CD4-positive, alpha-beta T cell treated with Interleukin-4 for 1 hour (primary cell): ENCODE measurements at regions not wholly inside any gene's neighbourhood (a gene's known extent, or its start where the extent isn't known, plus 50 kb on each side); places are given as distances from the start of the nearest gene placed in this dataset.

ENCODE experiments used
- DNase-seq, 2 donors: peaks; one replicate each; pipeline ENCODE4 v3.0.0-alpha.2; 2020 to 2022

DNA sequence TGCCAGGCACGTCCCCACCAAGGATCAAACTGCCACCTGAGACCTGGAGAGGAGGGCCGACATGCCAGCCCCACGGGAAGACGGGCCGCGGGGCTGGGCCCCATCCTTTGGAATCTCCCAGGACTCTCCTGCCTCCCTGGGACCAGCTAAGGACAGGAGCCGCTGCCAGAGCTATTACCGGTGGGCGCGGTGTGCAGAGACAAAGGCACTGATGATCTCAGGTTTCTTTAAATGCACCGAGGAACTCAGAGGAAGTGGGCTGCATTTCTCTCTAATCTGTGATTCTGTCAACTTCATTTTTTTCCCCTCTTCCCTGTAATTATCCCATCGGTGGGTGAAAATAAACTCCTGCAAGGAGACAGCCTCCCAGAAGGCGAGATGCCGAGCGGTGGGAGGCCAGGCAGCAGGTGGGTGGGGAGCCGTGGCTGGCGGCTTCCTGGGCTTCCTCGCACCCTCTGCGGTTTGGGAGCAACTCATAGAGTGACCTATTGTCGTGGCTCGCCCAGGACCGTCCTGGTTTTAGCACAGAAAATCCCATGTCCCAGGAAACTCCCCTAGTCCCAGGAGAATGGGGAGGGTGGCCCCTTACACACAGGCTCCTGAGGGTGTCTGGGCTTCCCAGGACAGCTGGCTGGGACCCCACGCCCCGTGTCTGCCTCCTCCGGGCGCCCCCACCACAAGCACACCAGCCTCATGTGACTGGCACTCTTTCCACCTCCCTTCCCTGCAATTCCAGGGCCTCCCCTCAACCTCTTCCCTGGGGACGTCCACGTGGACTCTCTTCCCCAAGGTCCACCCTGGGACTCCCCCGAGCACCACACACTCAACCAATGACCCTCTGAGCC lies 62.3 kb upstream of the ADRA2C start:
- no peak for DNase-seq

DNA sequence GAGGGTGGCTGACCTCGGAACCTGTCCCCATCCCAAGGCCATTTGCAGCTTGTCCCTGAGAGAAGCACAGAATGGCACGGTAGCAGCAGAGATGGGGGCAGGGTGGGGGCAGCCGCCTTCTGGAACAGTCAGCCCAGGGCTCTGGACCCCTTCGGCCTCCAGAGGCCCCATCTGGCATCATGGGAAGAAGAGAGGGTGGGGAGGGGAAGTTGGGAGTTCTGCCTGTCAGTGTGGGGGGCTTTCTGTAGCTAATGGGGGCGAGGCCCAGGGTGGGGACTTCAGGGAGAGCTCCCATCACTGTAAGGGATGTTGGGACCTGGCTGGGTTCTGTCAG lies 62.9 kb upstream of the ADRA2C start:
- no peak for DNase-seq

DNA sequence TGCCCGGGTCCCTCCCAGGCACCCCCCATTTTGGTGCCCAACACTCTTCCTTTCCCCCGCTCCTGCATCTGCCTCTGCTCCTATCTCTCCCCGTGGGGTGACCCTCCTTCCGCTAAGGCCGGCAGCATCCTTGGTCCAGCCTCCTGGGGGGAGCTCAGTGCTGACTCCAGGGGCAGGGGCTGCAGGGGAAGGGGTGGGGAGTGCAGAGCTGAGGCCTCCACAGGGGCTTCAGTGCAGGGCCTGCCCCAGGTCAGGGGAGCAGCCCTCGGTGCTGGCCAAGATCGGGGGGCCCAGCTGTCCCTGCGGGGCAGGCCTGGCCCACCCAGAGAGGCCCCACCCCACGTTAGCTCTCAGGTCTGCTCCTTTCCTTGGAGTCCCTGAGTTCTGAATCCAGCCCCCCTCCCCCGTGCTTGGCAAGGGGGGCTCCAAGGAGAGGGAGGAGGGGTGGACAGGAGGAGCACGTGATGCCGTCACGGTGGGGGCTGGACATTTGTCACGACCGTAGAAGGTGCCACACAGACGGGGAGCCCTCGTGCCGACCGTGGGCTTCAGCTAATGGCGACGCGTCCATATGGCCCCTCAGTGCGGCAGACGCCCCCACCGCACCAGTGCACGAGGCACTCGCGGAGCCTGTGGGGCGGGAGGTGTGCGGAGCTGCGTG lies 63.5 kb upstream of the ADRA2C start:
- no peak for DNase-seq

DNA sequence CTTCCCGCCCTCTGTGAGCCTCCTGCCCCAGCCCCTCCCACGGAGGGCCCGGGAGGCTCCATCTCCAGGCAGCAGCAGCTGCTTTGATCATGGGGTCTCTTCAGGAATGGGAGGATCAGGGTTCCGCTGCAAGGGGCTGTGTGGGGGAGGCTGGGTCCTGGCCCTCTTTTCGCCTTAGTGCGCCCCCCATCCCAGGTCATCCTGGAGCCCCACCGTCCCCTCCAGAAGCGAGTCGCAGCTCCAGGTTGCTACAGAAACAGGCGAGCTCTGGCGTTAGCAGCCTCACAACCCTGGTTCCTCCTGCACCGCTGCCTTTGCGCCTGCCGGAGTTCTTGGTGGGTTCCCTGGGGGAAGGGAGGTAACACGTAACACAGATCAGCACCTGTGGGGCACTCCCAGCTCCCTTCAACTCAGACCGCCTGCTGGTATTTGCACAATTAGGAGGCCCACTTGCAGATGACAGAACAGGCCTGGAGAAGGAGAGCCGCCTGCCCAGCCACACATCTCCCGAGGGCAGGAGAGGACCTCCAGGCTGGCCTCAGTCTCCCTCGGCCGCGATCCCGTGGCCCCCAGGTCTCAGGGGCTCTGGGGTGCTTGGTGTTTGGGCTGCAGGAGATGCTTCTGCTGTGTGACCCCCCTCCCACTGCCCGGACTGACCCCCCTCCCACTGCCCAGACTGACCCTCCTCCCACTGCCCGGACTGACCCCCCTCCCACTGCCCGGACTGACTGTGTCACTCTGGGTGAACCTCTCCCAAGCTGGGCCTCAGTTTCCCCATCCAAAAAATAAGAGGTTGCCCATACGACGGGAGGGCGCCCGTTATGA lies 64.2 kb upstream of the ADRA2C start:
- no peak for DNase-seq

DNA sequence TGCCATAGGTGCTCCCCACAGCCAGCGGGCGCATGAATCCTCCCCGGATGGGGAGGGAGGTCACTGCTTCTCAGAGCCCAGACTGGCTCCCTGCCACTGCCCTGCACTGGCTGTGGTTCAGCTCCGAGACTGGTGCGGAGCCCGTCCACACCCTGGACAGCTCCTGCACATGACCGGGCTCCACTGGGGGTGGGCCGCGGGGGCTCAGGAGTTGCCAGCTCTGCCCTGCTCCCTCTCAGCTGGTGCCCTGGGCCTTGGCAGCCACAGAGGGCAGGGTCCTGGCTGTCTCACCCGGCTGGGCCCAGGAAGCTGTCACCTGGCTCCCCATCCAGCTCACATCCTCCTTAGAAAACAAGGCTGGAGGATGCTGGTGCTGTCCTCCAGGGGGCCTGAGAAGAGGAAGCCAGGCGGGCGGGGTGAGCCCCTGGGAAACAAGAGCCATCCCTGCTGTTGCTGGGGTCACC lies 64.9 kb upstream of the ADRA2C start:
- no peak for DNase-seq

DNA sequence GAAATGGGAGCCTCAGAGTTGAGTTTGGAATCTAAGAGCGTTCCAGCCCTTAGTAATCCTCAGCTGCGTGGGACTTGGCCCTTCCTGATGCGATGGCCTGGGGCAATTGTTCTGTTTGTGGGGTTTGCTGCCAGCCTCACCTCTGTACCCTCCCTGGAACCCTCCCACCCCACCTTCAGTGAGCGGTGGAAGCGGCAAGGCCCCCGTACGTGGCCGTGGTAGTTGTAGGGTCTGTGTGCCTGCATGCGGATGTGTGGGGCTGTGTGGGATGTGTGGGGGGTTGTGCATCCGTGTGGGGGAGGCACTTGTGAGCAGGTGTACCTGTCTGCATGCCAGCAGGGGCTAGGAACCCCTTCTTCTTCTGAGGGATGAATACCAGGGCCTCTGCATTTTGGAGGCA lies 65.4 kb upstream of the ADRA2C start:
- no peak for DNase-seq

DNA sequence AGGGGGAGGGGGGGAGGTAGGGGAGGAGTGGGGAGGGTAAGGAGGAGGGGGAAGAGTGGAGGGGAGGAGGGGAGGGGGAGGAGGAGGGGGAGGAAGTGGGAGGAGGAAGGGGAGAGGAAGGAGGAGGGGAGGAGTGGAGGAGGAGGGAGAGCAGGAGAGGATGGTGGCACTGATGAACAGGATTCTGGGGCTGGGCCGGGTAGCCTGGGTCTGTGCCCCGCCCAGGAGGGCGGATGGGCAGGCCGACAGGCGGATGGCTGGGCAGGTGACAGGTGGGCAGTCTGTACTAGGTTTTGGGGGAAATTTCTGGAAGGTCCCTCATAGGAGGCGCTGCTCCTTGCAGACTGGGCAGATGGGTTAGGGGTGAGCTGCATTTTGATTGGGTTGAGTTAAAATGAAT lies 66.0 kb upstream of the ADRA2C start:
- no peak for DNase-seq

DNA sequence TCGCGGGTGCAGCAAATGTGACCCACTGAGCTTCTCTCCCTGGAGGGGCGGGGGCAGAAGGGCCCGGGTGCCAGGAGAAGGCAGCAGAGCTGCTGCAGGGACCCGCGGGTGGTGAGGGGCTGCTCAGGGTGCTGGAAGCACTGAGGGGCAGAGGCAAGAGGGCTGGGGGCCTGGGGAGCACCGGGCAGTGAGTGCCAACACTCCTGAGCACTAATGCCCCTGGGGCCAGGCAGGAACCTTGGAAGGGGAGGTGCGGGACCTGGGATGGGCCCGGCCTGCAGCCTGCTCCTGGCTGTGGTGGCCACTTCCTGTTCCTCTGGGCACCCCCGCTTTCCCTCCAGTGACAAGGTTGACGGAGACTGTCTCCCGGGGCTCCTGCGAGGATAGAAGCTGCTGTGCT lies 66.5 kb upstream of the ADRA2C start:
- no peak for DNase-seq

DNA sequence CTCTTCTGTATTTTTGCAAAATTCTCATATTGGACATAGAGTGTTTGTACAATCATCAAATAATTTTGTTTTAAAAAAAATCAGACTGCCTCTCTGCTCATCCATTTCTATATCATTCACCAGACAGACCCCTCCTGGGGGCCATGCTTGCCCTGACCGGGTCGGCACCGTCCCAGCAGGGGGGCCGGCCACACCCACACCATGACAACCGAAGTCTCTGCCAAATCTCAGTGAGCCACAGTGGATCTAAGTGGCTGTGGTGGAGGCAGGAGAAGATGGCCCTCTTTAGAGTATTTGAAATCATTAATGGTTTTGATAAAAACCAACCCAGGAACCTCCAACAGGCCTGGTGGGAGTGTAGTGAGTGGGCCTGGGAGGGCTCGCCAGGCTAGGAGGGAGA lies 66.9 kb upstream of the ADRA2C start:
- no peak for DNase-seq

DNA sequence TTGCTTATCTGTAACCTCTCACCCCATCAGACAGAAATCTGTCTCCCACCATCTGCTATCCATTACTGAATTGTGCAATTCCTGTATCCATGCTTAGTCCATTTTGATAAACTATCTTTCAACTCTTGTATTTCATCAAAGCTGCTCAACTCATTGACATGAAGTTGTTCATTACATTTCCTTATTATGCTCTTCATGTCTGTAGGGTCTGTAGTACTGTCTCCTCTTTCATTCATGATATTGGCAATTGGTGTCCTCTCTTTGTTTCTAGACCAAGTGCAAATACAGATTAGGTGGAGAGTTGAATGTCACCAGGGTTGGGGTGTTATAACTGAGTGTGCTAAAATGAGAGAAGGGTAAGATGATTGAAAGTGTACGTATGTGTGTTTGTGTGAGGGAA lies 69.2 kb upstream of the ADRA2C start:
- DNase-seq: no peak

DNA sequence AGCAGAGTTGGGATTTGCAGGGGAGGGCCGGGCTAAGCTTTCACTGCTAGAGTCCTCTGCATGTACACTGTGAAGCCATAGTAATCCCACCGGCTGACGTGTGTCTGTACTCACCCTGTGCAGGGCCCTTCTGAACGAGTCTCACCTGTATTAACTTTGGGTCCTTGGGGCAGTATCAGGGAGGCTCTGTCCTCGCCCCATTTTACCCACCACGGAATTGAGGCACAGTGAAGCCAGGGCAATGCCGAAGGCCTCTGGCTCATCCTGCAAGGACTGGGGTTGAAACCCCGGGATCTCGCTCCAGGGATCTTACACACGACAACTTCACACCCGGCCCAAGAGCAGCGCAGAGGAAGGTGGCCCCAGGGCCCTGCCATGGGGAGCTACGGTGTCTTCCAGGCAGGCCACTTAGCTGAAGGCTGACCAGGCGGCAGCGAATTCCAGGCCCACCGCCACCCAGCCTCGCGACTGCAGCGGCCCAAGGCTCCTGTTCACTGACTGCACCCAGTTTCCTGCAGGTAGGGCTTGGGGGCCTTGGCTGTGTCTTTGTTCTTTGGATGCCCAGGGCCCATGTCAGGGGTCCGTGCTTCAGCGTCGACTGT lies 75.5 kb upstream of the ADRA2C start:
- no peak for DNase-seq

DNA sequence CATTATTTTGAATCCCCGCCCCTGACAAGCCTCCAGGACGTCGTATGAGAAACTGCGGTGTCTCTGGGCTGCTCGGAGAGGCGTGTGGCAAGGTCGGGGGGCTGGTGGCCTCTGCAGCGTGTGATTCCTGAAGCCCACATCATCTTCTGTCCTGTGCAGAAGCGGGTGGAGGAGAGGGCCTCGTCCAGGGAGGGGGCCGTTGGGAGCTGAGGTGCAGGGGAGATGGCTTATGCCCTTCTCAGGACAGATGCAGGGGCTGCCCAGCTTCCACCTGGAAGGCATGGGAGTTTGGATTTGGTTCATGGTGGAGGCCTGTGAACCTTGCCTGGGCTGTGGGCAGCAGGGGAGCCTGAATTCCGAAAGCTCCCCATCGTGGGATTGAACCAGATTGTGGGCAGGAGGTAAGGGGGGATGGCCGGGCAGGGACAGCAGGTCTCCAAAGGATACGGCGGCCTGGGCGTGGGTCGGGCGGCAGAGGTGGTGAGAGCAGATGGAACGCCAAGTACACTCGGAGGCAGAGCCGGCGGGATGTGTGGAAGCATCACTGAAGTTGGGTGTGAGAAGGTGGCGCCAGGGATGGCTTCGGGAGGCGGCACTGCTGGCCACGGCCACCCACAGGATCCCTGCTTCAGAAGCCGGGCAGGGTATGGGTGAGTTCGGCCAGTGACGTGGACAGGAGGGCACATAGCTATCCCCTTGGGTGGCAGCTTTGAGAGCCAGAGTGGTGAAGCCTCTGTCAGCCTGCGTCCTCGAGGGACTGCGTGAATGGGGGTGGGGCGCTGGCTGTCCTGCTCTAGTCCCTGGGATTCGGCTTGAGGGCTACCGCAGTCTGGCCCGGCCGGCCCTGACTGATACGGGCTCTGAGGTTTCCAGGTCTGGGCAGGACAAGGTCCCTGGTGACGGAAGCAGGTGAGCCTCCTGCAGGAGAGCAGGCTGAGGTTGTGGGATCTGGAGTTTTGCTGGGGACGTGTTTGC lies 76.3 kb upstream of the ADRA2C start:
- no peak for DNase-seq

DNA sequence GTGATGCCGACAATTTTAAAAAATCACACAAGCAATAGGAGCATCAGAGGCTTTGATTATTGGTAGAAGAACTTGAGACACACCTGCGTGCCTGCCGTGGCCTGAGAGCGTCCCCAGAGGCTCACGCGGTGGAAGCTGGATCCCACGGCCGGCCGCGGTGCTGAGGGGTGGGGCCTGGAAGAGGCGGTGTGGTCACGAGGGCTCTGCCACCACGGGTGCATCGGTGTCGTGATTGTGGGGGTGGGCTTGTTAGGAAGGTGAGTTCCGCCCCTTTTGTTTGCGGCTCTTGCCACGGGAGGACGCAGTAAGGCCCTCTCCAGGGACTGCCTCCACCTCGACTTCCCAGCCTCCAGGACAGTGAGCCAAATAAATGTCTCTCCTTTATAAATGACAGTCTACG lies 77.2 kb upstream of the ADRA2C start:
- no peak for DNase-seq

DNA sequence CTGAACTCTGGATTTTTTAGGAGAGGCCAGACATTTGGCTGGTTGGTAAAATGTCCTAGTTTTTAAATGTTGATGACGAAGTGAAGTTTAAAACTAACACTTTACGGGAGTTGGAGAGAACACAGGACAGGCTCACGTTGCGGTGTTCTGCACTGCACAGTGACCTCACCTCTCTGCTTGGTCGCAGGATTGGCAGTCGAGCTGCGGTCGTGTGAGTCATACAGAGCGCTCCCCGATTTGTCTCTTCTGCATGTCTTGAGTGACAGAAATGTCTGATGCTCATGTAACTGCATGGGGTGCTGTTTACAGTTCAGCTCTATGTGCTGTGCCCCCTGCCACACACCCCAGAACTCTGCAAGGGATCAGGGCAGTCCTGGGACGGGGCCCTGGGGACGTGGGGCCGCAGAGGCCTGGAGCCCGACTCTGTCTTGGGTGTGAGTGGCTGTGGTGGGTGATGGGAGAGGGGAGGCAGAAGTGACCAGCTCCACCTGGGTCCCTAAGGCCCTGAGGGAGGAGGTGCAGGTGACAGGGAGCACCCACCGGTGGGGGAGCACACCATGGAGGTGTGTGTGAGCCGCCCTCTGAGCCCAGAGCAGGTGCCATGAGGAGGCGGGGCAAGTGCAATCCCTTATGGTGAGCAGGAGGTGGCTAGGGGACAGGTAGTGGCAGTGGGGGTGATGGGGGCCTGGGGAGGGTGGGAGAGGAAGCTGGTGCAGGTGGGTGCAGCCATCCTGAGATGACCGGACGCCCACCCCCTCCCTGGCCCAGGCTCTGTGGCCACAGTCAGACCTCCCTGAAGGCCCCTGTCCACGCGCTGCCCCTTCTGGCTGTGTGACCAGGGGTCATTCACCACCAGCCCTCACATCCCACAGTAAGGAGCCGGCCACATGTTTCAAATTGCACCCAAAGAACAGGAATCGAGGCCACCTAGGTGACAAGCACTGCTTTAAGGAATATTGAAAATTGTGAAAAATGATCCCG lies 77.9 kb upstream of the ADRA2C start:
- no peak for DNase-seq

DNA sequence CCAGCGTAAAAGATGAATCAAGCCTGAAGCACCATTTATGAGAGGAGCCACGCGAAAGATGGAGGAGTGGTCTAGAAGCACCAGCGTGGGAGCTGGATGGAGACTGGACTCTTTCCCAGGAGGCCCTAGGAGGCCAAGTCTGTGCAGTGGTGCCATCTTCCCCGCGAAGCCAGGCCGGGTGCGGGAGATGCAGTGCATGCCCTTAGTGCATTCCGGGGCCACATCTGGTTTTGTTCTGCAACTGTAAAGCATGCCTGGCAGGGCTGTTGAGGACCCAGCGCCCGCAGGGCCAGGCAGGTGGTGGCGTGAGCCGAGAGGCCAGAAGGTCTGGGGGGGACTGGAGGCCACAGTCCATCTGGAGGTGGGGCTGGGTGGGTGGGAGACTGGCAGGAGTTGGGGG lies 78.6 kb upstream of the ADRA2C start:
- DNase-seq: no peak

DNA sequence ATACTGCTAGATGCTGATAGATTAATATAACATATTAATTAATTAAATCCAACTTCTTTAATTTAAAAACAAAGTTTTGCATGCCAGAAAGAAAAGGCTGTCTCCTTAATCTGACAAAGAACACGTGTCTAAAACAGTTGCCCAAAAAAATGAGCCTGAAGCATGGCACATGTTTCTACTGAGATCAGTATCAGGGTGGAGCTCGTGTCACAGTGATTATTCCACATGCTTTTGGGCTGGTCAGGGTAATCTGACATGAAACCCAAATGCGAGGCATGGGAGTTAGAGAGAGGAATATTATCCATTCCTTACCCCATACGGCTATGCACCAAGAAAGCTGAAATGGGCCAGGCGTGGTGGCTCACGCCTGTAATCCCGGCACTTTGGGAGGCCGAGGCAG lies 79.4 kb upstream of the ADRA2C start:
- no peak for DNase-seq

DNA sequence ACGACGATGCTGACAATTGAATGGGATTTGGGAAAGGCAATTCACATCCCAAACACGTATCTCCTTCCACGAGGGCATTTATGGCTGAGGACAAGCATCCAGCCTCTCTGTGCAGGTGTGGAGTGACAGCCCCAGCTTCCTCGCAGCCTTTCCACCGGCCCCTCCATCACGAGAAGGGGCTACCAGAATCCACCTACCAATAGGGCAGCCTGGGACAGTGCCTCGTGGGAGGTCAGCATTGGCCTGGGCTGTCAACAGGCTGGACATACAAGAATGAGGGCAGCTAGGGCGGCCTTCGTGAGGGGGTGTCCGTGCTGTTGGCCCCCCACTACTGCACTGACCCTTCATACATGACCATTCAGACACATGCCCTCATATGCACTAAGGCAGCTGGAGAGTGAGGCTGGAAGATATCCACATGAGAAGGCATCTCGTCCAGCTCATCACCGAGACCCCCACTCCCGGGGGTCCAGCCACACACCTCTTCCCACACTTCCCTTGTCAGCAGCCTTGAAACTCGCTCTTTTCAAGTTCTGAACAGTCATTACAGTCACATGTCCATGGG lies 81.0 kb upstream of the ADRA2C start:
- DNase-seq: no peak

DNA sequence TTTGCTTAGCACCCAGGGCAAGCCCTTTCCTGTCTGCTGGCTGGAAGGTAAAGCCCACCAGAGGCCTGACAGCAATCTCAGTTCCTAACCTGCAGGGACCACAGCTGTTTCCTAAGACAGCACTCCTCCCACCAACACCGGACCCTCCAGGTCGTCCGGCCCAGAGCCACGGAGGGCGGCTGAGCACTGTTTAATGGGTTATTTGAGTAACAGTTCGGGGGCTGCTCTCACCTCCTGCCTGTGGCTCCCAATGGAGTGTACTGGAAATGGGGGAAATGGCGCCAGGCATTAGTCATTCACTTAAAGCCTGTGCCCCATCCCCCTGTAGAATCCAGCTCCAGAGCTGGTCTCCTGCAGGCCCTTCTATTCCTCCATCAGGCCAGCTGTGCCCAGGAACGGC lies 81.6 kb upstream of the ADRA2C start:
- DNase-seq: no peak

DNA sequence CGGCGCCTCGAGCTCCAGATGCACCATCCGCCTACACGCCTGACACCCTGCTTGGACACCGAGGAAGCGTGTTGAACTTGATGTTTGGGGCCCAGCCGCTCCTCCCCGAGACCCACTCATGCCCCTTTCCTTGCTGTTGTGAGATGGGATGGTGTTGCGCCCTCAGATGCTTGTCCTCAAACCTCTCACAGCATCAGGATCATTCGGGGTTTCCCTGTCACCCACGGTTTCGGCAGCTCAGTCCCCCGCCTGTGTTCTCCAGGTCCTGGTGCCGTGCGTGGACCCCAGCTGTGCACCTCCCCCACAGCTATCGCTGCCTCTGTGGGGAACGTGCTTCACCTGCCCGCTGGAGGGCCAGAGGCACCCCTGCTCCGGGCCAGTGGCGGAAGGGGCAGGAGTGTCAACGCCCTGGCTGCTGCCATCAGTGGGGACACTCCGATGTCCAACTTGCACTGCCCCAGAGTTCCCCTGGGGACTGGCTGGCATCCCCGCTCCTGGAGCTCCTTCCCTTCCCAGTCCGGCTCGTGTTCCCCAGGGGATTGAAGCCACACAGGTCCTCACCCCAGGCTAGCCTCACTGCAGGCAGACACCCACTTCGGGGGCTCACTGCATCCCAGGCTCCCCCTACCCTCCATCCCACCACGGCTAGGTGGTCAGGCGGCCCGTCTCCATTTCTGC lies 82.3 kb upstream of the ADRA2C start:
- no peak for DNase-seq
